ENCODE measurements at regions not wholly inside any gene's neighbourhood (a gene's known extent, or its start where the extent isn't known, plus 50 kb on each side); places are given as distances from the start of the nearest gene placed in this dataset.

GRCh38 chr6:165915022-165915770, 252.2 kb upstream of the PDE10A start (continued):
- TF ChIP-seq, protein P1, sequence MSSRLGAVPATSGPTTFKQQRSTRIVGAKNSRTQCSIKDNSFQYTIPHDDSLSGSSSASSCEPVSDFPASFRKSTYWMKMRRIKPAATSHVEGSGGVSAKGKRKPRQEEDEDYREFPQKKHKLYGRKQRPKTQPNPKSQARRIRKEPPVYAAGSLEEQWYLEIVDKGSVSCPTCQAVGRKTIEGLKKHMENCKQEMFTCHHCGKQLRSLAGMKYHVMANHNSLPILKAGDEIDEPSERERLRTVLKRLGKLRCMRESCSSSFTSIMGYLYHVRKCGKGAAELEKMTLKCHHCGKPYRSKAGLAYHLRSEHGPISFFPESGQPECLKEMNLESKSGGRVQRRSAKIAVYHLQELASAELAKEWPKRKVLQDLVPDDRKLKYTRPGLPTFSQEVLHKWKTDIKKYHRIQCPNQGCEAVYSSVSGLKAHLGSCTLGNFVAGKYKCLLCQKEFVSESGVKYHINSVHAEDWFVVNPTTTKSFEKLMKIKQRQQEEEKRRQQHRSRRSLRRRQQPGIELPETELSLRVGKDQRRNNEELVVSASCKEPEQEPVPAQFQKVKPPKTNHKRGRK (CRISPR knock-in tag; IDR thresholded peaks at IDR 0.05; ENCODE audit: borderline replicate concordance): no peak
- TF ChIP-seq AFF4 (CRISPR knock-in tag; IDR thresholded peaks at IDR 0.05; ENCODE audit: borderline replicate concordance) (no peak), TP53 (CRISPR knock-in tag; IDR thresholded peaks at IDR 0.05) (no peak), TEAD4 (CRISPR knock-in tag; IDR thresholded peaks at IDR 0.05) (no peak)

DNA sequence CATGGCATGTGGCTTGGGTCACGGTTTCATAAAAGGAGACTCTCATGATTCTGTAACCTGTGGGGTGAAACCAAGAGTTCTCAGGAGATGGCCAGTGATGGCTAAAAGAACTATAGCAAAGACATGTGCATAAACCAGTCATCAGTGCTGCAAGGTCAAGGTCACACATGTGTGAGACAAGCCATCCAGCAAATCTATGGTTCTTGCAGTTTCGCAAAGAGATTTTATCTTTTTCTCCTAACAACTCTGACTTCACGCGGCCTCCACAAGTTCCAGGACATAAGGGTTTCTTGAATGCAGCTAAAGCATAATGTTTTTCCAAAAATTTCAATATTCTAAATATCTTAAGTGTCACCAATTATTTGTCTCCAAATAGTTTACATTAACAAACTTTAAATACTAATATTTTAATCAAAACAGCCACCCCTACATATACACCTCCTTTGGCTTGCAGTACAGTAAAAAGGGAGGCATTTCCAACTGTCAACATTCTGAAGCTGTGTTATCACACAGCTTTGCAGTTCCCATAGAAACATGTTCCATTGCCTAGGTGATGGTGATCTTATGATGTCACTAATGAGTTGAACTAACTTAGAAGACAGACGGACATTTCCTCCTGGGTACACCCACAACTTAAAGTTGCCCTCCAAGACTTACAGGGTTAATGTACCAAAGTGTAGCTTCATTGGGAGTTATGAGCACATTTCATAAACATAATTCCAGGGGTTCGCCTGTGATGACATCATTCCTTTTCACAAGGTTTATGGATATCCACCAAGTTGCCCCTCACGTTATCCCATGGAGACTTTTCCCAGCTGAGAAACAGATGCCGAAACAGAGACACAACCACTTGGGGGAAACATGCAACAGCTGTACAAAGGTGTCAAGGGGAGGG, 250.9 kb upstream of the PDE10A start:
- DNase-seq (ENCODE audit: low spot score): no peak
- Mint-ChIP-seq H3K27me3 (ENCODE audit: low read depth) (no peaks in the 10 kb centered on the region), H3K36me3 (no peaks in the 10 kb centered on the region), H3K27ac (no peak overlapping the region), H3K4me1 (no peaks in the 10 kb centered on the region), H3K4me3 (no peak overlapping the region), H3K9me3 (no peaks in the 10 kb centered on the region)
- ChIA-PET POLR2A (no interaction called here), CTCF (no interaction called here)
- TF ChIP-seq, protein P2, sequence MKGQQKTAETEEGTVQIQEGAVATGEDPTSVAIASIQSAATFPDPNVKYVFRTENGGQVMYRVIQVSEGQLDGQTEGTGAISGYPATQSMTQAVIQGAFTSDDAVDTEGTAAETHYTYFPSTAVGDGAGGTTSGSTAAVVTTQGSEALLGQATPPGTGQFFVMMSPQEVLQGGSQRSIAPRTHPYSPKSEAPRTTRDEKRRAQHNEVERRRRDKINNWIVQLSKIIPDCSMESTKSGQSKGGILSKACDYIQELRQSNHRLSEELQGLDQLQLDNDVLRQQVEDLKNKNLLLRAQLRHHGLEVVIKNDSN (CRISPR knock-in tag; IDR thresholded peaks at IDR 0.05): no peak
- TF ChIP-seq CTCF (IDR thresholded peaks at IDR 0.05) (no peak), E2F5 (CRISPR knock-in tag; IDR thresholded peaks at IDR 0.05) (no peak), MXD4 (CRISPR knock-in tag; IDR thresholded peaks at IDR 0.05; ENCODE audit: borderline replicate concordance) (no peak), SP1 (CRISPR knock-in tag; conservative IDR thresholded peaks at IDR 0.05) (no peak), ZMAT4 (CRISPR knock-in tag; IDR thresholded peaks at IDR 0.05) (no peak), GABPB1 (CRISPR knock-in tag; IDR thresholded peaks at IDR 0.05) (no peak)
- TF ChIP-seq, protein P3, sequence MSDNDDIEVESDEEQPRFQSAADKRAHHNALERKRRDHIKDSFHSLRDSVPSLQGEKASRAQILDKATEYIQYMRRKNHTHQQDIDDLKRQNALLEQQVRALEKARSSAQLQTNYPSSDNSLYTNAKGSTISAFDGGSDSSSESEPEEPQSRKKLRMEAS (CRISPR knock-in tag; IDR thresholded peaks at IDR 0.05): no peak
- no peak for ATAC-seq
